ENCODE measurements at regions not wholly inside any gene's neighbourhood (a gene's known extent, or its start where the extent isn't known, plus 50 kb on each side); places are given as distances from the start of the nearest gene placed in this dataset.

- no peak for DNase-seq (ENCODE audit: low read depth, low spot score)
Observed at GRCh38 chr5:74380193-74380592, 260.3 kb downstream of the ENC1 start.

GRCh38 chr5:74378464-74378863, 262.1 kb downstream of the ENC1 start:
- no peak for DNase-seq (ENCODE audit: low read depth, low spot score)

GRCh38 chr5:74376187-74376586, 264.3 kb downstream of the ENC1 start:
- no peak for DNase-seq (ENCODE audit: low read depth, low spot score)

DNA sequence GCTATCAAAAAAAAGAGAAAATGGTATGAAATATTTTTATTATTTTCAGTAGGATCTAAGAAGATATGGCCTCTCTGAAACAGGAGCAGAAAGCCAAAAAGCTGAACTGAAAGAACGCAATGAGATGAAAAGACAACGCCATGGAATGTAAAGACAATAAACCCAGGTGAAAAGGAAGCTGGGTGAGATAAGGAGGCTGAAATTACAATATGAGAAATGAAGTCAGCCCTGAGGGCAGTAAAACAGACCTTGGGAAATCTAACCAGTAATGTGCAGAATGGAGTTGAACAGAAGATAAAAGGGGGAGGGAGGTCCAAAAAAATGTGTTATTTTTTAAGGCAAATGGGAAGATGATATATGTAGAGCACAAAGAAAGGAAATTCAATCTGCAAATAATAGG, 265.3 kb downstream of the ENC1 start:
- no peak for DNase-seq (ENCODE audit: low read depth, low spot score)

- DNase-seq (ENCODE audit: low read depth, low spot score): no peak
Observed at GRCh38 chr5:74374656-74375055, 265.9 kb downstream of the ENC1 start.

DNA sequence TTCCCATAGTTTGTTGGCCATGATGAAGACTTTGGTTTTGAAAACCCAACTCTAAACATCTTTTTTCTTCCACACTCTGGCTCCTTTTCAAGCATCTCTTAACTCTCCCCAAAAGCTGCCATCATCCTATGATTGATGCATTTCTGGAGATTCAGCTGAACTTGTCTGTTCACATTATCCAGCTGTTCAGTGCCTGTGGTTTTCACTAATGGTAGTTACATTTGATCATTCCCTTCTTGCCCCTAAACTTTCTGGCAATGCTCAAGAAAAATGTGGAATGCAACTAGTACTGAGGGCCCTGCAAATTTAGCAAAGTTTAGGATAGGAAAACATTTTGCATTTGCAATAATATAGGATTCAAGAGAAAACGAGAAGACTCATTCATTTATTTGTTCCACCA, 267.5 kb downstream of the ENC1 start:
- no peak for DNase-seq (ENCODE audit: low read depth, low spot score)

DNA sequence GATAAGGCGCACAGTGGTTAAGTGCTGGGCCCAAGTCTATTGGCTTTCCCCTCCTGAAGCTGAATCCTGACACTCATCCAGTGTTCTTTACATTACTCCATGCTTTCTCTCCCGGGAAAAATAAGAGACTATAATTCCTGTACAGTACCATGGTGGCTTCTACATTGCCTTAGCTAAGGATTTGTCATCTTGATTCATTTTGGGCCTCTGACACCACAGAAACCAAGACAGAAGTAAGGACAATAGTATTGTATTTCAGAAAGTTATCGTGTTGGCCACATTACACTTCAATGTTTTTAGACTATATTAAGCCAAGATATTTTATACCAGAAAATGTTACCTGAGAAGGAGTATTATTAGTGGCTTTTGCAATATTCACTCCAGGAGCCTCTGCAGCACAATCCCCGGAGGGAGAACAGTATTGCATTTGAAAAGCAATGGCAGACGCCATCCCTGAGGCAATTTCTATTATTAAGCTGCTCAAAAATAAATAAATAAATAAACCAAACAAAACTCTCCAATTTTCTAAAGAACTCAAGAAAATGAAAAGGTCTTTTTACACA, 267.9 kb downstream of the ENC1 start:
- DNase-seq (ENCODE audit: low read depth, low spot score): no peak

- DNase-seq (ENCODE audit: low read depth, low spot score): no peak
Observed at GRCh38 chr5:74372051-74372450, 268.5 kb downstream of the ENC1 start.

GRCh38 chr5:74371621-74372020, 268.9 kb downstream of the ENC1 start:
- no peak for DNase-seq (ENCODE audit: low read depth, low spot score)

DNA sequence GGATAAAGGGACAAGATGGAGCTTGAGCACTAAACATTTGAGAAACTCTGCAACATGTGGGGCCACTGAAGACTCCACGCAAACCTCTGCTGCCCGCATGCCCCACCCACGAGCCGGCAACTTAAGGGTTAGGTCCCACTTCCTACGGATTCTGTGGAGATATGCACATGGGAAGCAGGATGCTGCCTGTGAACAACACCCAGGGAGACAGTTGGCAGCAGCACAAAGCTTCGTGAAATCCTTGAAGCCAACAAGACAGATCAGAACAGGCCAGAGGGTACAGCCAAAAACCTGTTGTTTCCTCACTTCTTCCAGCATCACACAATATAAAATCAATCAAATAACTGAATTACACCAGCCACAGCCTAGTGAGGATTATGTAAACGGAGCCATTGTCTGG, 270.4 kb downstream of the ENC1 start:
- no peak for DNase-seq (ENCODE audit: low read depth, low spot score)

- DNase-seq (ENCODE audit: low read depth, low spot score): no peak
Observed at GRCh38 chr5:74369173-74369572, 271.4 kb downstream of the ENC1 start.

DNA sequence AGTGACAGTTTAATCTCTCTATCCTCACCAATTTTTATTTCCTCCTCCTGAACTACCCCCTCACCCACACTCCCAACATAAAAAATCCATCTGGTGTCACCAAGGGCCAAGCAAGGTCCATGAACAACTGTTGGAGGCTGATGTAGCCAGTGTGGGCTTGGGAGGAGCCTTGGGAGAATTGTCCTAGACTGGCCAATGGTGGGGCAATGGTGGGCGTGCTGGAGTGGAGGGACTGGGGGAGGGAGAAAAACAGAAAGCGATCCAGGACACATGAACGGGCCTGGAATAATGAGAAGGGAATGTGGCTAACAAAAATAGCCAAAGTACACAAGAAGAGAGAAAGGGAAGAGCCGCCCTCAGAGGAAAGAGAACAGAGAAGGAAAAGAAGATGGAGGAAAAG, 272.6 kb downstream of the ENC1 start:
- no peak for DNase-seq (ENCODE audit: low read depth, low spot score)

DNA sequence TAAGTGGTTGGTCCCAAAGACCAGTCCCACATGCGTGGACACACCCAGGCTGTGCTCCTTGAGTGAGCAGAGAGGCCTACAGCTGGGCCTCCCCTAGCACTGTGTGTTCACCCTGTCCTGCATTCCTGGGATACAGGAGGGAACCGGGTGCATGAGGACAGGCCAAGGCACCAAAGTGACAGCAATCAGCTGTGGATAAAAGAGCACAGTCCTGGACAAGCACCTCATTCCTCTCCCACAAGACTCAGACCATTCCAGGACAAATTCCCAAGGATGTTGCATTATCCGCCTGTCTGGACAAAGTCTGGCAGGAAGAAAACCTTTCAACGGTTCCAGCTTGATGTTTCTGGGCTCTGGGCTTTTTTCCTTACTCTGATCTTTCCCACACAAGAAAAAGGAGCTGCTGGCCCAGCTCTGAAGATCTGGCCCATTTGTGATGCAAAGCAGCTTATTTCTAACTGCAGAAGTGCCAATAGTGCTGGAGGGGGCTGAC, 273.2 kb downstream of the ENC1 start:
- no peak for DNase-seq (ENCODE audit: low read depth, low spot score)

GRCh38 chr5:74365723-74366122, 274.8 kb downstream of the ENC1 start:
- no peak for DNase-seq (ENCODE audit: low read depth, low spot score)

DNA sequence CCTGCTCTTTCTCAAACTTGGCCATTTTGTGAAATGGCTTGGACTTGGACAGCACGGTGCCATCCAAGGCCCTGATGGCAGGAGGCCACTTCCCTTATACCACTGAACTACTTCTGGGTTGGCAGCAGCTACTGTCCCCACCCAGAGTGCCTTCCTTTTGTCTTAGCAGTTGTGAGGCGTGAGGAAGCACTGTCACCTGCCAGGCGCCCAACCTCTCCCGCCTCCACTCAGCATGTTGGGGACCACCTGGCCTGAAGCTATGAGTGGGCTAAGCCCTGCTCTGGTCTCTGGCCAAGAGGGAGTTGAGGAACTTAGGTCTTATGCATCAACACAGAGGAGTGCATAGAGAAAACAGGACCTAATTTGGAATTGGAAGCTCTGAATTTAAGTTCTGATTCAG, 276.0 kb downstream of the ENC1 start:
- DNase-seq (ENCODE audit: low read depth, low spot score): no peak

GRCh38 chr5:74363603-74364205, 276.8 kb downstream of the ENC1 start:
- DNase-seq (ENCODE audit: low read depth, low spot score): no peak

DNA sequence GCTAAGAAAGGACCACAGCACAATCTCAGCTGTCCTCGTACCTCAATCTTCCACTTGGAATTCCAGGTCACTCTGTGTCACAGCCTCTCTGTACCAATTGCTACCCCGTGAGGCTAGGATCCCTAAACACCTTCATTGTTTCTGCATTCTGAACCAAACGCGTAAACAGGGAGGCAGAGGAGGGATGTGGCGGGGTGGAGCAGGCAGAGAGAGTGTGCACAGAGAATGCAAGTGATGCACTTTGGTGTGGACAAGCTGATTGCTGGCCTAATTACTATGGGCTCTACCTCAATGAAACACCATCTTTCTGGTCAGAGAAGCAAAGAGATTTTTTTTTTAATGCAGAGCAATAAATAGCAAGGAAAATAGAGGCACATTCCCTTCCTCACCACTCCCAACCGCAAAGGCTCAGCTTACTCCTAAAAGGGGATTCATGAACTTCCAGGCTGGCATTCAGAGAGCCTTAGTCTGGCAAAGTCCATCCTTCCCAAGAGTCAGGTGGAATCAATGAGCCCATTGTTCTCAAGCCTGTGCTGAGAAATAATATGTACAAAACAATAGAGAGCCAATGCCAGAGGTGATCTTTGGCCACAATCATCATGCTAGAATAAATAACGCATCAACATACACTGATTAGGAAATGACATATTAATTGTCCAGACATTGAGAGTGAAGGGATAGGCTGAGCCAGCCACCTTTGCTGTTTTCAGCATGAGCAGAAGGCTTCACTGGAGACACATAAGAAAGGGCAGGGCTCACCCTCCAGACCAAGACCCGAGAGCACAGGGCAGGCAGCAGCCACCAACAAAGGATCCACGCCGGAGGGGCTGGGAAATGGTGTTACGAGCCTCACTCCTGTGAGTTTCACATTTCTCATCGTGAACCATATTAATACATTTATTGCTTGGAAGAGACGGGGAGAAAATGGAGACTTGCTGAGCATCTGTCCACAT, 278.8 kb downstream of the ENC1 start:
- no peak for DNase-seq (ENCODE audit: low read depth, low spot score)

- DNase-seq (ENCODE audit: low read depth, low spot score): no peak
Observed at GRCh38 chr5:74360535-74361210, 279.9 kb downstream of the ENC1 start.

DNA sequence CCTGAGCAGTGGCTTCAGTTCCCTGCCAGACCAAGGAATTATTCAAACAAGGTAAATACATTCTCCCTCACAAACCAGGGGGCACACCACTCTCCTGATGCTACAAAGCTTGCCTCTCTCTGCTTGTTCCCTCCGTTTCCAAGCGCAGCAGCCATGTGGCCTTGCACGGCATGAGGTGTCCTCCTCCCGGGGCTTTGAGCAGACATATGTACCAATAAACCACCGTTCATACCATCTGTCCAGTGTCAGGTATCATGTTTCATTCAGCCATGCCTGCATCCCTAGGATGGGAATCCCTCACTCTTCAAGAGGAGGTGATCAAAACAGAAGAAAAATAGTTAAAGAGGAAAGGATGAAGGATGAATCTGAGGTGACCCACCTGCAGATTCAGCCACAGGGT, 282.7 kb downstream of the ENC1 start:
- no peak for DNase-seq (ENCODE audit: low read depth, low spot score)

GRCh38 chr5:74356009-74356695, 284.4 kb downstream of the ENC1 start:
- DNase-seq (ENCODE audit: low read depth, low spot score): no peak

DNA sequence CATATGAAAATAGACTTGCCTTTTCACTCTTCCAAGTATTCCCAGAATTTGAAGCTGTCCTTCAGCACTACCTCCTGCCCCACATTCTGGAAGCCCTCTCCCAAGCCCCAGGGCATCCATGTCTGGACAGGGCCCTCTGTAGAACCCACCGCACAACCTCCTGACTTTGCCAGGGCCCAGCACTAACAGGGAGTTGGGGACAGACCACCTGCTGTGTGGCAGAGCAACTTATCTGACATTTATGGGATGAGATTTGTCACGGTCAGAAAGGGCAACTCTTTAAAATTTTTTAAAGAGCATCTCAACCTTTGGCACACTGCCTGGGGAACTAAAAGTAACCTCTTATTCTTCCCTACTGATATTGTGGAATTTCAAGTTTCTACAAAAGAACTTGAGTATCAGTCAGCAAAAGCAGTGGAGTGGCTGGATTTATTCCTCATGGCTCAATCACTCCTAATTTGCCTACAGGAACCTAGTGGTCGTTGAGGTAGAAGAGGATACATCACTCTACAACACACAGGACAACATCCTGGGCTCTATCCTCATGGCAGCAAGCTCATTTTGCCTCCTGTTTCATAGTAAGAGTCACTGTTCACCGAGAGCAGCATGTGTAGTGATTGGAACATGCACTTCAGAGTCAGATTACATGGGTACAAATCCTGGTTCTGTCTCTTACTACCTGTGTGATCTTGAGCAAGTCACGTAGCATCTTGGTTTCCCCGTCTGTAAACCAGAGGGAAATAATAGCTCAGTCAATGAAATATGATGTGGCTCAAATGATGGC, 285.3 kb downstream of the ENC1 start:
- no peak for DNase-seq (ENCODE audit: low read depth, low spot score)

All from brain pericyte (primary cell).